NCI-H128 (cell line): ENCODE measurements at regions not wholly inside any gene's neighbourhood (a gene's known extent, or its start where the extent isn't known, plus 50 kb on each side); places are given as distances from the start of the nearest gene placed in this dataset.
"Not testable (repeated sequence)": the region's sequence is repeated elsewhere in the genome, so short reads cannot be mapped to it uniquely, and the experiment has no call there.

Source experiments
- DNase-seq: peaks from one replicate; lab custom pipeline; 2025; ENCODE audit not compliant: unreplicated experiment; lab: John Stamatoyannopoulos, UW

GRCh38 chr14:105884192-105884807 is 357.9 kb downstream of the TMEM121 start:
- not testable (repeated sequence) for DNase-seq

GRCh38 chr14:105884808-105885281 is 358.5 kb downstream of the TMEM121 start:
- no peak for DNase-seq

- DNase-seq: no peak
Measured at GRCh38 chr14:105885561-105886320, 359.4 kb downstream of the TMEM121 start.

GRCh38 chr14:105886791-105887191 is 360.4 kb downstream of the TMEM121 start:
- DNase-seq: not testable (repeated sequence)

- no peak for DNase-seq
Measured at GRCh38 chr14:105887692-105888091, 361.3 kb downstream of the TMEM121 start.

GRCh38 chr14:105888151-105888550 is 361.8 kb downstream of the TMEM121 start:
- DNase-seq: no peak

- DNase-seq: no peak
Measured at GRCh38 chr14:105888784-105889665, 362.6 kb downstream of the TMEM121 start.

GRCh38 chr14:105889666-105890473 is 363.5 kb downstream of the TMEM121 start:
- DNase-seq: no peak

GRCh38 chr14:105890474-105891220 is 364.3 kb downstream of the TMEM121 start:
- DNase-seq: no peak

- DNase-seq: no peak
Measured at GRCh38 chr14:105891221-105891602, 364.8 kb downstream of the TMEM121 start.

- DNase-seq: no peak
Measured at GRCh38 chr14:105891631-105892452, 365.5 kb downstream of the TMEM121 start.

GRCh38 chr14:105892453-105893441 is 366.4 kb downstream of the TMEM121 start:
- DNase-seq: not testable (repeated sequence)

GRCh38 chr14:105893686-105894085 is 367.3 kb downstream of the TMEM121 start:
- not testable (repeated sequence) for DNase-seq

- DNase-seq: no peak
Measured at GRCh38 chr14:105894125-105894977, 368.0 kb downstream of the TMEM121 start.

- no peak for DNase-seq
Measured at GRCh38 chr14:105894978-105895881, 368.8 kb downstream of the TMEM121 start.

GRCh38 chr14:105896206-105896605 is 369.8 kb downstream of the TMEM121 start:
- DNase-seq: not testable (repeated sequence)
